ENCODE measurements at regions not wholly inside any gene's neighbourhood (a gene's known extent, or its start where the extent isn't known, plus 50 kb on each side); places are given as distances from the start of the nearest gene placed in this dataset.

GRCh38 chr7:28312948-28313347 lies 99.4 kb upstream of the CREB5 start:
- TF ChIP-seq, protein P1, sequence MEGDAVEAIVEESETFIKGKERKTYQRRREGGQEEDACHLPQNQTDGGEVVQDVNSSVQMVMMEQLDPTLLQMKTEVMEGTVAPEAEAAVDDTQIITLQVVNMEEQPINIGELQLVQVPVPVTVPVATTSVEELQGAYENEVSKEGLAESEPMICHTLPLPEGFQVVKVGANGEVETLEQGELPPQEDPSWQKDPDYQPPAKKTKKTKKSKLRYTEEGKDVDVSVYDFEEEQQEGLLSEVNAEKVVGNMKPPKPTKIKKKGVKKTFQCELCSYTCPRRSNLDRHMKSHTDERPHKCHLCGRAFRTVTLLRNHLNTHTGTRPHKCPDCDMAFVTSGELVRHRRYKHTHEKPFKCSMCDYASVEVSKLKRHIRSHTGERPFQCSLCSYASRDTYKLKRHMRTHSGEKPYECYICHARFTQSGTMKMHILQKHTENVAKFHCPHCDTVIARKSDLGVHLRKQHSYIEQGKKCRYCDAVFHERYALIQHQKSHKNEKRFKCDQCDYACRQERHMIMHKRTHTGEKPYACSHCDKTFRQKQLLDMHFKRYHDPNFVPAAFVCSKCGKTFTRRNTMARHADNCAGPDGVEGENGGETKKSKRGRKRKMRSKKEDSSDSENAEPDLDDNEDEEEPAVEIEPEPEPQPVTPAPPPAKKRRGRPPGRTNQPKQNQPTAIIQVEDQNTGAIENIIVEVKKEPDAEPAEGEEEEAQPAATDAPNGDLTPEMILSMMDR (IDR thresholded peaks at IDR 0.05; ENCODE audit: extremely low read depth, missing control alignments): no peak
- DNase-seq (ENCODE audit: low spot score): no peak

DNA sequence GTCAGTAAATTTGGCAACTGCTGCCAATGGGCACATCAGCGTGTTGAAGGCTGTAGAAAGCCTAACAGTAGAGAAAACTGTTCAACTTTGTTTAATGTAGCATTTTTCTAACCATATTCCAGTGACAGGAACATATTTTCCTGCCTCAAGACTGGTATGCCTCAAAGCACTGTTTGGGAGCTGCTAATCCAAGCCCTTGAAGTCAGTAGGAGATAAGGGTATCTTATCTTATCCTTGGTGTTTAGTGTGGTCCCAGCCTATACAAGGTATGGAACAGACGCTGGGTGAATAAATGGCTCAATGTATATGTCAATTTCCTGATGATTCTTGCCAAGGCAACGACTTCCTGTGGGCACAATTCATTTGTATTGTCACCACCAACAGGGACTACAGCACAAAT lies 97.5 kb upstream of the CREB5 start:
- no peak for DNase-seq (ENCODE audit: low spot score)
- TF ChIP-seq, protein P1 (IDR thresholded peaks at IDR 0.05; ENCODE audit: extremely low read depth, missing control alignments): no peak

- TF ChIP-seq, protein P1 (IDR thresholded peaks at IDR 0.05; ENCODE audit: extremely low read depth, missing control alignments): no peak
- no peak for DNase-seq (ENCODE audit: low spot score)
These were observed 96.5 kb upstream of the CREB5 start for GRCh38 chr7:28315565-28316410.

- DNase-seq (ENCODE audit: low spot score): no peak
These were observed 95.8 kb upstream of the CREB5 start for GRCh38 chr7:28316489-28316888.

DNA sequence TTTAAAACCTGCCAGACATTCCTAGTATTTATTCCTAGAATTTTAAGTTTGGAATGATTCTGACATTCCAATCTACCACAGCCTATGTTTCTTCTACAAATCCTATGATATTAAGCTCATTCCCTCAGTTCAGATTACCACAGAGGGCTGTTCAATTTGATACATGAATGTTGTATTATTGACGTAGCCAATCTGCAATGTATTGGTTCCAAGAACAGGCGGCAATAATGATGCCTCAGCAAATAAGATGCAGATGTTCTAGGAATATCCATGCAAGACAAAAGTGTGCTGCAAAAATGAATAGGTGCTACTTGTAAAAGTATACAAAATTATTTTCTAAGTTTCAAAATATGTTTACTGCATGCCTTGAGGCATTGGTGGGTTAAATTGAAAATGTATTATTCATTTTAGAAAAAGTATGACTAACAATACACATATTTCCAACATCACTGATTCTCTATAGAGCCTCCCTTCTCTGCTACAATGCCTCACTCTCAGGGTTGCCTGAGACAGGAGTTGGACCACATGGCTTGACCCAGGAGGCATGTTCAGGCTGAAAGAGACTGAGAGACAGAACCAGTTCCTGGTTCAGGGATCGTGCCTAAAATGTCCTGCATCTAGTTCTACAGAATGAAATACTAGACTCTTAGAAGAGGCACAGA lies 94.1 kb upstream of the CREB5 start:
- TF ChIP-seq, protein P1 (IDR thresholded peaks at IDR 0.05; ENCODE audit: extremely low read depth, missing control alignments): no peak
- DNase-seq (ENCODE audit: low spot score): no peak

More at GRCh38 chr7:28316489-28316888, 95.8 kb upstream of the CREB5 start:
- TF ChIP-seq, protein P1 (IDR thresholded peaks at IDR 0.05; ENCODE audit: extremely low read depth, missing control alignments): no peak

- no peak for DNase-seq (ENCODE audit: low spot score)
- TF ChIP-seq, protein P1 (IDR thresholded peaks at IDR 0.05; ENCODE audit: extremely low read depth, missing control alignments): no peak
These were observed 88.5 kb upstream of the CREB5 start for GRCh38 chr7:28323833-28324232.

GRCh38 chr7:28328146-28328545 lies 84.2 kb upstream of the CREB5 start:
- DNase-seq (ENCODE audit: low spot score): no peak
- TF ChIP-seq, protein P1 (IDR thresholded peaks at IDR 0.05; ENCODE audit: extremely low read depth, missing control alignments): no peak

All from GM20000 (cell line).